ENCODE measurements at regions not wholly inside any gene's neighbourhood (a gene's known extent, or its start where the extent isn't known, plus 50 kb on each side); places are given as distances from the start of the nearest gene placed in this dataset.

DNA sequence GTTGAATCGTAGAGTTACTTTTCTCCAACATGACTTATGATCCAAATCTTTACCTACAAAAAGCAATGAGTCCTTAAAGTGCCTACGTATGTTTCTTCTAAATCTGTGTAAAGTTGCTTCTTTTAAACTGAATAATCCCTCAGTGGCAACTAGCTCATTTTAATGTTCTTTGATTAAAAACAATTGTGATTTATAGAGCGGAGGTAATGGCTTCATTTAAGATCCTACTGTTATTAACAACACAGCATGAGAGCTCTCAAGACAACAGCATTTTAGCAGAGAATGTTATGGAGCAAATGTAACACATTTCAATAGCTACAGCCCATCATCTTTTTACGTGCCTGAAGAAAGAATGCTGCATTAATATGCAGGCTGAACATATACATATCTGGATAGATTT is 55.3 kb upstream of the VGLL3 start:
- TF ChIP-seq, protein P1, sequence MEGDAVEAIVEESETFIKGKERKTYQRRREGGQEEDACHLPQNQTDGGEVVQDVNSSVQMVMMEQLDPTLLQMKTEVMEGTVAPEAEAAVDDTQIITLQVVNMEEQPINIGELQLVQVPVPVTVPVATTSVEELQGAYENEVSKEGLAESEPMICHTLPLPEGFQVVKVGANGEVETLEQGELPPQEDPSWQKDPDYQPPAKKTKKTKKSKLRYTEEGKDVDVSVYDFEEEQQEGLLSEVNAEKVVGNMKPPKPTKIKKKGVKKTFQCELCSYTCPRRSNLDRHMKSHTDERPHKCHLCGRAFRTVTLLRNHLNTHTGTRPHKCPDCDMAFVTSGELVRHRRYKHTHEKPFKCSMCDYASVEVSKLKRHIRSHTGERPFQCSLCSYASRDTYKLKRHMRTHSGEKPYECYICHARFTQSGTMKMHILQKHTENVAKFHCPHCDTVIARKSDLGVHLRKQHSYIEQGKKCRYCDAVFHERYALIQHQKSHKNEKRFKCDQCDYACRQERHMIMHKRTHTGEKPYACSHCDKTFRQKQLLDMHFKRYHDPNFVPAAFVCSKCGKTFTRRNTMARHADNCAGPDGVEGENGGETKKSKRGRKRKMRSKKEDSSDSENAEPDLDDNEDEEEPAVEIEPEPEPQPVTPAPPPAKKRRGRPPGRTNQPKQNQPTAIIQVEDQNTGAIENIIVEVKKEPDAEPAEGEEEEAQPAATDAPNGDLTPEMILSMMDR (IDR thresholded peaks at IDR 0.05): no peak
- no peak for TF ChIP-seq POLR2A (IDR thresholded peaks at IDR 0.05)

Data from prostate gland (tissue), 2 donors.